SHP77 treated with DMSO at 0.1 percent for 48 hours (cell line): ENCODE measurements at regions not wholly inside any gene's neighbourhood (a gene's known extent, or its start where the extent isn't known, plus 50 kb on each side); places are given as distances from the start of the nearest gene placed in this dataset.

ENCODE experiments used
- DNase-seq: peaks from one replicate; lab custom pipeline; 2025; lab: John Stamatoyannopoulos, UW

DNA sequence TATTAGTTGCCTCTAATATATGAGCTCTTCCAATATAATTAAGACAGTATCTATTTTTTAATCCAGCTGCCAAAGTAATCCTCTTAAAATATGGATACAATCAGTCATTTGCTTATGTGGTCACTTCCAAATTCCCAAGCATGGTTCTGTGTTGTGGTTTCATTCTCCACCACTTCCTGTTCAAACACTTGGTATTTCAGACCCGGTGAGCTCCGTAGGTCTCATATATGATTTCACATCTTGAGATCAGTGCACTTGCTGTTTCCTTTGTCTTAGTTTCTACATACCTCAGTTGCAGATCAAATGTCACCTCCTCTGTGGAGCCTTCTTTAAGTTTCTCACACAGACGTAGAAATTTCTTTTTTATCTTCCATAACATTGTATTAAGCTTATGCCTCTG is 254.2 kb downstream of the KCNS3 start:
- no peak for DNase-seq

DNA sequence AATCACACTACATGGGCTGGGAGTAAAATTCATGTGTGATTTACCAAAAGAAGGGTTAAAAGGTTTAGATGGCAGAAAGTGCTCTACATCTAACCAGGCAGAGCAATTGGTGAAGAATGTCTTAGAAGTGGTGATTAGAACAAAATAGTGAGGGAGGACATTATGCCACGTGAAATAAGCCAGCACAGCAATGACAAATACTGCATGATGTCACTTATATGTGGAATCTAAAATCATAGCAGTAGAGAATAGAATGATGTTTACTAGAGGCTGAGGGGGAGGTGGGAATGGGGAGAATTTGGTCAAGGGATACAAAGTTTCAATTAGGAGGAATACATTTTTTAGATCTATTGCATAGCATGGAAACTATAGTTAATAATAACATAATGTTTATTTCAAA is 253.3 kb downstream of the KCNS3 start:
- no peak for DNase-seq

DNA sequence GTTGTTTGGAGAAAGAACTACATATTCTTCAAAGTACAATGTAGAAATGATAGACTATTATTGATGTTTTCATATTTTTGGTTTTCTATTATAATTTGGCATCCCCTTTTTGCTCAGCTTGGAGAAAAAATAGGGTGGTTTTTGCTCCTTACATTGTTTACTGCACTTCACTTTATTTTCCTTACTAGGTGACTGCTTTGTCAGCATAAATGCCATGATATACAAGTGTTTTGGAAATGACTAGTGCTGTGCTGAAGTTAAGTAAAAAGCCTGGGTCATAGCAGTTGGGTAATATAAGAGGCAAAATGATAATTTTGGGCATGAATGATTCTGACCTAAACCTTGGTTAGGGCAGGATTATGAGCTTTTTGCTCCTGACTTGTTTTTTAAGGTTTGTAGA is 250.9 kb downstream of the KCNS3 start:
- DNase-seq, result no peak

DNA sequence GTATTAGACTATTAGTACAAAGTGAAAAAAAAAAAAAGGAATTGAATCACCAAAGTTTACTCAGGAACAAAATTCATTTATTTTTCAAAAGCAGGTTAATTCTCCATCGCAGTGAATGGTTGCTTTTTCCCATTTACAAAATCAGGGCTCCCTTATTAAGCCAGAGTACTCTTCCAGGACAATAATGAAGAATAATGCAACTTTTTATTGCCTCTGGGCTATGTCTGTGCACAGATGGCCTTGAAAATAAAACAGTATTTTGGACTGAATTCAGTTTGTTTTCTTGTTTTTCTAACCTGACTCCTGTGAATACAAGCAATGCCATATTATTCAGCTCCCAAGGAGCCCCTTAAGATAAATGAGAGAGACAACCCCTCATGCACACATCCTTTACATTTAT is 246.8 kb downstream of the KCNS3 start:
- no peak for DNase-seq

DNA sequence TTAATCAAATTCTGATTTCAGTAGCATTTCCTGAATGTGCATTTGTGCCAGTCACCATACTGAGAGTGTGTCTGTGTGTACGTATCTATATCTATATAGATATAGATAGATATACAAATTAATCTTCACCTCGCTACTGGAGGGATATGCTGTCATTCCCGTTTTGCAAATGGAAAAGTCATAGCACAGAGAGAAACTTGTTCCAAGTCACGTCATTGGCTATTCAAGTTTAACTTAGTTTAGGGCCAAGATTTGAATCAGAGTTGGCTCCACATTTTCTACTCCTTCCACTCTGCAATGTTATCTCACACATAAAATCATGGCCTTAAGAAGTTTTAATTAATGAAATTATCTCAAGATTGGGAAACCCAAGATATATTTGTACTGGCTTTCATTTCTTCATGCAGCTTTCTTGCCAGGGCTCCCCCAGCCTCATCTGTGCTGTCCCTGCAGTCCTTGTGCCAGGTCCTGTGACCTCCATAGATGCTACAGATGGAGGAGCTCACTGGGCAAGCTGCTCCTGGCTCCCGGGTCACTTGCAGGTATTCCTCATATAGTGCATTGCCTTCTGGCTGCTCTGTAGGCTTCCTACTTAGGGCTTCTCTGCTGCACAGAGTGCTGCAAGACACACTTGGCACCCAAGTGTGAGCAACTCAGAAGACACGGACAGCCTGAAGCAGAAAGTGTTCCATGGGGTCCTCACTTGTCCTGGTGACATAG is 245.8 kb downstream of the KCNS3 start:
- no peak for DNase-seq

DNA sequence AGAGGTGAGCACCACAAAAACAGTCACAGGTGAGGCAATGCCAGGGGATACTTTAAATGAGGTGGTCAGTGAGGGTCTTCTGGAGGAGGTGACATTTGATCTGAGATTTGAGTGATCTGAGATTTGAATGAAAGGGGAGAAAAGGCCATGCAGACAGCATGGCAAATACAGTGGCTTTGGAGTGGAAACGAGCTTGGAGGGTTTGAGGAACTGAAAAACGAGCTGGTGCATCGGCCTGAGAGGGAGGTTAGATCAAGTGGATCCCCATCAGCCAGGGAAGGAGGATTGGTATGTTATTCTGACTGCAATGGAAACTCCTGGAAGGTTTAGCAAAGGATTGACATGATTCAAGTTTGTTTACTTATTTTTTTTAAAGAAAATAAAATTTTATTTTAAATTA is 245.1 kb downstream of the KCNS3 start:
- no peak for DNase-seq

DNA sequence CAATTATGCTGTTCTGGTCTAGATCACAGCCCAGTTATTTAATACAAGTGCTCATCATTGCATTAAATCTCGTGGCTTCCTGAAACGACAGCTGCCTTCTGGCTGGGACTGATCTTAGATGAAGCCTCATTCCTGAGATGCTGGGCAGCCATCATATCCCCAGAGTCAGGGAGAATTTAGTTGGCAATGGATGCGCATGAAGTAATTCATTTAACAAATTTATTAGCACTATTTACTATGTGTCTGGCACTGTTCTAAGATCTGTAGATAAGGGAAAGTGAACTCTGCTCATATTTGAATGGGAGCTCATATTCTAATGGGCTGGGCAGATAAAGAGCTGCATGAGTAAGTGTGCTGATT is 244.7 kb downstream of the KCNS3 start:
- DNase-seq, result no peak

DNA sequence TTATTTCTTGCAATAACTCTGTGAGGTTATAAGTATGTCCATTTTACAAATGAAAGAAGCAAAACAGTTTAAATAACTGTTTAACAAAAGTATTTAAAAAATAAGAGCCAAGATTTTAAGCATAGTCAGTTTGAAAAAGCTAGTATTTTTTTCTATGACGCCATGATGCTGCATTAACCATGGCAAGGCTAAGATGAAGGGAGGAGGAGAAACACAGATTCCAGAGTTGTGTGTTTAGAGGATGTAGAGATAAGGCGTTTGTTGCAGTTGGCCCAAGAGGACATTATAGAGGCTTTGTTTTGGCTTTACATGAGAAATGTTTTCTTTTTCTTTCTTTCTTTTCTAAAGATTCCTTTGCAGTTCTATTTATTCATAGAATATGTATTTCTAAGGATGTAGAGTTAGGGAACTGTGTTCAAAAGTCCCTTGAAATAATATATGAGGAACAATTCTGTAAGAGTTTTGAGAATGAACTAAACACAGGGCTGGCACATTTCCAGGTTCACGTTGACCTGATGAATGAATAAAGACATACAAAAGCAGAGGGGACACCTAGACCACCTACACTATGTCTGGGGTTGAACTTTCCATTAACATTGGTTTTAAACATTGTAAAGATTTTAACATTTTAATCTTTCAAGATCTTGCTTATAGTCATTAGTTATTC is 244.2 kb downstream of the KCNS3 start:
- DNase-seq, result no peak

DNA sequence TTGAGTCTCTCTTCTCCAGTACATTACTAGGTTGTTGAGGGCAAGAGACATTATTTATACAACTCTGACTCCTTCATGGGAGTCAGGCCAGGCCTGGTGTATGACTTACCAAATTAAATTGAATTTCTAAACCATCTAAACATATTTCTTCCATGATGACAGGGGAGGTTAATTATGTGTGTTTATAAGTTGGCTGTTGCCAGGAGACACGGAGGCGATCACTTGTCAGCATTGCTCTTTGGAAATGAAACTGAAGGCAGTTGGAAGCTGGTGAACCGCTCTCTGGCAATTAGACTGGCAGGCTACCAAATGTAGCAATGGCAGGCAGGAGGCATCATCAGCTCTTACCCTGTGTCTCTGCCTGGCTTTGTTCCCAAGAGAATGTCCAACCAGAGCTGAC is 241.4 kb downstream of the KCNS3 start:
- DNase-seq, result no peak

DNA sequence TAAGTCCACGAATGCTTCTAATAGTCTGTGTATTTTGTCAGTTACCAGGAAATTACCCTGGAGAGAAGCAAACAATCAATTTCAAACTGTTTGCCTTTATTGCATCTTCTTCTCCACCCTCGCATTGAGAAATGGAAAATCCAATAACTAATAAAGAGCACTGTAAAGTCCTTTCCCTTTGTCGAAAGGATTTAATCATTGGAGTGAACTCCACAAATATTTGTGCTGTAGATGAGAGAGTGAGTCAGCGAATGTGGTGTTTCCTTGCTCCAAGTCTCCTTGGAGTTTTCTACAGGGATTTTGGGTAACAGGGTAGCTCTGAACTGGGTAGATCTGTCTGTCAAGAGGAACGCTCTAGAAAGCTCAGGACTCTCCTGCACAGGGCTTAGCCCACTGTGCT is 240.2 kb downstream of the KCNS3 start:
- DNase-seq, result no peak

DNA sequence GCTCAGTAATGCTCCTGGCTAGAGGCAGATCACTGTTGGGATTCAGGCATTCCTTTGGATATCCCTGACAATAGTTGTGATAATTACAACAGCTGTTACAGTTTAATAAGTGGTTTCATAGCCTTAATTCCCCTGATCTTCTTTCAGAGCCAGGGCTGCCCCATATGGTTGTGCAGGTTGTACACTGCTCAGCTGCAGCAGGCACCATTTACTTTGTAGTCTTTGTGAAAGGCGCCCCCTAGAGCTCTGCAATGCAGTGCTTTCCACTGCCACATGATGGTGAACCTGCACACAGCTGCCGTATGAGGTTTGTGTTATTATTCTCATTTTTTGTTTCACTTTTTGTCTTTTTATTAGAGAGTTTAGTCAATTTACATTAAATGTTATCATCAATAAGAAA is 239.1 kb downstream of the KCNS3 start:
- no peak for DNase-seq

DNA sequence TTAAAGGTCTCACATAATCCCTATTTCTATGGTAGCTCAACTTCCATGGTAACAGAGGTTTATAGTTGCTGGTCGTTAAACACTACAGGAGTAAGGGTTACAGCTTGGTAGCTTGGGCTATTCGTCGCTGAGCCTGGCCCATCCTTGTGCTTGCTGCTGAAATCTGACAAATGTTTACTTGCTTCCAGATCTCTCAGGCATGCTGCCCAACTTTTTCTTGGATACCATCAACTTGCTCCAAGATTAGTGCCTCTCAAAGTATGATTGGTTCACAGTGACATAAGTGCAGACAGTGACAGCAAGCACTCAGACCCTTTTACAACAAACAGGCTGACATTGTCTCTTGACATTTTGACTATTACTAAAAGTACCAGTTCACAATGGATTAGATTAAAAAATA is 231.8 kb downstream of the KCNS3 start:
- DNase-seq, result no peak

DNA sequence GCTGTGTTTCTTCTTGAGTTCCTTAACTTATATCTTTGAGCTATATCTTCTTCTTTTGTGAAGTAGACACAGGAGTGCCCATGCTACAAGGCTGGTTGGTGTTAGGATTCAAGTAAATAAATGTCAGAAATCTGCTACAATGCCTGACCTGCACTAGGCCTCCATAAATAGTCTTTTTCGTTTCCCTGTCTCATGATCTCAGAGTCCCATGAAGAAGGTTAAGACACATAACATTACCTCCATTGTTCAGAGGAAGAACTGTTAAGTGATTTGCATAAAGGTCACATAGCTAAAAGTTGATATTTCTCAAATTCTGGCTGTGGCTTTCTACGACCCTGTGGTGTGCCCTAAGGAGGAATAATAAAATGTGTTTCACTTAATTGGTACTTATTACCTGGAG is 228.4 kb downstream of the KCNS3 start:
- no peak for DNase-seq

DNA sequence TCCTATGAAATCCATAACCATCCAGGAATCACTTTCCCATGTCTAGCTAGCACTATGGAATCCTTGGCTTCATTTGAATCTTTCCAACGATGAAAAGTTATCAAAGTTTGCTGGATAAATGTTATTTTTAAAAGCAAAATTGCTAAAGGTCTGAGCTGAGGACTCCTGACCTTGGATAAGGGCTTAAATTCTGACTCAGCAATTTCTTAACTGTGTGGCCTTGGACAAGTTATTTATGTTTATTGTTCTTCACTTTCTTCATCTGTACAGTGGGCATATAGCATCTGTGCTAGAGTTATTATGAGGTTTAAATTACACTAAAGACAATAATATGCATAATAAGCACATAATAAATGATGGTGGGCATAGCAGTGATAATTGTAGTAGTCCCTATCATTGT is 227.5 kb downstream of the KCNS3 start:
- DNase-seq, result no peak

DNA sequence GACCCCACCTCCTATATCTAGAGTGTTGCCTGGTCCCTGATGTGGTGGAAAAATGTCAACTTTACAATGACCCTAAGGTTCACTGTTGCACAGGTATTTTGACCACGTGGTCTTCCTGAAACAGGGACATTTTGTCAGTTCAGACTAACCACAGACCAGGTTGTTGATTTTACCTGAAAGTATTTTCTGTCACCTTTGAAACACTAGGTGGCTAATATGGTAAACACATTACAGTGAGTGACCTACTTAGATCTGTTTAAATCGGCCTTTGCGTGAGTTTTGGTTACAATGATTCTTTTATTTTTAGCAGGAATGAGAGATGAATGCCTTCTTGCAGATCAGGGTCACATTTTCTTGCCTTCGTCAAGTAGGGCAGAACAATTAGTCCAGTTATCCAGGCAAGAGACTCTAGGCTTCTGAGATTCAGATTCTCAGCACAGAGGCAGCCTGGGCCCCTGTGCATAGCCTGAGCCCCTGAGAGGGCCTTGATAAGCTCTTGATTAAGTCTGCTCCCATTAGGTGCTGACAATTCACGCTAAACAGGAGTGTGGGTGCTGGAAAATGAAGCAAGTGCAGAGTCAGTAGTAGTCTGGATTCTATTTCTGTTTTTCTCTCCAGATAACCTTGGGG is 226.2 kb downstream of the KCNS3 start:
- DNase-seq, result no peak

DNA sequence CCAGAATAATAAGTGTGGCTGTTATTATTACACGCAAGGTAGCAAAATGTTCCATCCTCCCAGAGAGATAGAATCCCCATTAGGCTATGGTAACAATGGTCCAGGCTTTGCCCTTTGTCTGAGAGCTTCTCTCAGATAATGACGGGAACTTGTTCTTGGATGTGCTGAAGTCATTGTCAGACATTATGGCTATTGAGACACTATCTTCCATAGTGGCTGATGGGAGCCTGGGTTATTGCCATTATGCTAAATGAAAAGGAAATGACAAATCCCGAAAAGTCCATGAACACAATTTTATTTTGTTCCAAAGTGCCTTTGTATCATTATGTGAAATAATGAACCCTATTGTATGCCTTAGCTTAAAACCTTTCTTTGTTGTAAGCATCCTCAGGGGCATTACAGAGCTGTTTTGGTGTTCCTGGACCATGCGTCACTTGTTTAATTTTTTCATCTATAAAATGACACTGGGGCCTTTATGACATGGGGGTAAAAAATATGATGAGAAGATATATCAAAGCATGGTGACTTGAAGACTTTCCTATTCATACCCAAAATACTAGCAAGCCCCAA is 218.5 kb downstream of the KCNS3 start:
- DNase-seq, result no peak

DNA sequence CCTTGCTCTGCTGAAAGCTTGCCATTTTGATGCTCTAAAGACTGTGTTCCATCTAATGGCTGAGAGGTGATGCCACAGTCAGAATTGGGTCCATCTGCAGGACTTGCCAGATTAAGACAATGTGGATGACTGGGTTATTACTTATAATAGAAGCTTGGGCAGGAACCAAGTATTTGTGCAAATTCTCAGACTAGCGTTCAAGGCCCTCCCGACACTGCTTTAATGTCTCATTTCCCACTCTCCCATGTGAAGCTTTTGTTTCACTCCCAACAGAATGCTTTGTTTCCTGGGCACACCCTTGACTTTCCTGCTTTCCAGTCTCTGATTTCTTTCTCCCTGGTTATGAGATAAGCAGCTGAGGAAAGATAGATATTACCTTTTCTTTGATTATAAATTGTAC is 215.8 kb downstream of the KCNS3 start:
- no peak for DNase-seq

DNA sequence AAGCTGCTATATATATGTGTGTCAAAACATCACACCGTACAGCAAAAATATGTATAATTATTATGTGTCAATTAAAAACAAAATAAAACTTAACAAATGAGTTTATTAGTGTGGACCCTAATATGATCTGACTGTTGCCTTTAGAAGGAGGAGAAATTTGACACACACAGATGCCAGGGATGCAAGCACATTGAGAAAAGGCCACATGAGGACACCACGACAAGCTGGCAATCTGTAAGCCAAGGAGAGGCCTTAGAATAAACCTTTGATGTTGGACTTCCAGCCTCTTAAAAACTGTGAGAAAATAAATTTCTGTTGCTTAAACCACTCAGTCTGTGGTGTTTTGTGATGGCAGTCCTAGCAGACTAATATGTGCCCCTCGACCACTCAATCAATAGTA is 214.7 kb downstream of the KCNS3 start:
- DNase-seq, result no peak

DNA sequence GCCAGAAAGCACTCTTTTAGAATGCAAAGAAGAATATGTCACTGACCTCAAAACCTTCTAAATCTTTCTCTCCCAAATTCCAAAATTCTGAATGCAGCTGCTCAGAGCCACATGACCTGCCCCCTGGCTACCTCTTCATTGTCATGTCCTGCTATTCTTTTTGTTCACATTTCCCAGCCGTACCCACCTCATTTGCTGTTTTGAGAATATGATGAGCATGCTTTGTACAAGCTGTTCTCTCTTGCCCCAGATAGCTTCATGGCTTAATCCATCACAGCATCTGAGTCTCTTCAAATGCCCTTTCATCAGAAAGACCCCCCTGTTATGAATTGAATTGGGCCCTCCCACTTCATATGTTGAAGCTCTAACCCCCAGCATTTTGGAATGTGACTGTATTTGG is 214.3 kb downstream of the KCNS3 start:
- no peak for DNase-seq

DNA sequence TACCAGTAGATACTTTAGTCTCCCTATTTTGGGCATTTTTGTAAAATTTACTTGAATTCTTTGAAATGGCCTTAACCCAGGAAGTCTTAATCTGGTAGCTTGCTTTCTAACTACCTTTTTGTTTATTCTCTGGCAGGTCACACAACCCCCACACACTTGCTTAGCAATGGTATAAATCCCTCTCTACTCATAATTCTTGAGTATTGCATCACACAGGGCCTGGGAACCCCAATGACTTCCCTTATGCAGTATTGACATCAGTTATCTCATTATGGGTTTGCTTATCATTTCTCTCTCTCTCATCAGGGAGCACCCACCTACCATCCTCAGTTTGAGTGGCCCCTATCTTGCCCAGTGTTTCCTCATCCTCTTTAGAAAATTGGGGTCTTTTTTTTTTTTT is 207.1 kb downstream of the KCNS3 start:
- DNase-seq, result no peak

DNA sequence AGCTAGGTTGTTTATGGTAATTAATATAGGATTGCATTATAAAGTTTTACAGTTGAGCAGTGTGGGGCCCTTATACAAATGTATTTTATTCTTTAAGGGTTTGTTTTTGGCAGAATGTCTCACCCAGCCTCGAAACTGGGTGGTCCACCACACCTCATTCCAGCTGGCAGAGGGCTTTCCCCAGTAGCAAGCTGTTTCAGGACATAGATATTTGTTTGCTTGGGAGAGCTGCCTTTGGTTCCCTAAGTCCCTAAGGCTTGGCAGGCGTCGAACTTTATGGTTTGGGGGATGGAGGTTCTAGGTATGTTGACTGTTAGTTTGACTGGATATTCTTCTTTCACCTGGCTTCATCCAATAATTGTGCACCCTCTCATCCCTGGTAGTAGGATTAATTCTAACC is 205.9 kb downstream of the KCNS3 start:
- no peak for DNase-seq

DNA sequence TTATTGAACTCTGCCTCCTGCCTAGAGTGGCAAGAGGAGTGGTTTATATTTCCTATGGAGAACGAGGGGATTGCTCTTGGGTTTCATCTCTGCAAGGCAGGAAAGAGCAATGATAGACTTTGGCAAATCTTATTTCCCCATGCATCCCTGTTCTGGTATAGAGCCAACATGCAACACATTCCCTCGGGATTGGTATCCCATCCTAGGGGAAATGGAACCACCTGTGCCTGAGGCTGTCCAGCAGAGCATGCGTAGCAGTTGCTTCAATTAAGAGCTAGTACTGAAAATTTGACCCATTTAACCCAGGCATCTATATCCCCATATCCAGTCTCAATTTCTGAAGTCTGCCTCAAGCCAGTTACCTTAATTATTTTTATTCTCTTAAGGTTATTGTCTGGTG is 205.3 kb downstream of the KCNS3 start:
- no peak for DNase-seq

DNA sequence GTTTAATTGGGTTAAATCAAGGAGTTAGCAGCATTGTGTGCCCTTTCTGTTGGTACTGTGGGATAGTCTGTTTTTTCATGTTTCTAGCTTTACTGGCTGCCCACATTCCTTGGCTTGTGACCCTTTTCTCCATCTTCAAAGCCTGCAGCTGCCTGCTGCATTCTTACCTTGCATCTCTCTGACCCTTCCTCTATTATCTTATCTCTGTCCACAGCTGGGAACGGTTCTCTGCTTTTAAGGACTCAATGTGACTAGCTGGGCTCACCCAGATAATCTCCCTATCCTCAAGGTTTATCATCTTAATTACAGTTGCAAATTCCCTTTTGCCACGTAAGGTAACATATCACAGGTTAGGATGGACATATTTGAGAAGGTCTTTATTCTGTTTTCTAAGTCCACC is 199.7 kb downstream of the KCNS3 start:
- no peak for DNase-seq
